H1 (cell line): ENCODE measurements at regions not wholly inside any gene's neighbourhood (a gene's known extent, or its start where the extent isn't known, plus 50 kb on each side); places are given as distances from the start of the nearest gene placed in this dataset.

ENCODE experiments used
- EP300 ChIP-seq, 2 experiments: IDR thresholded peaks; 1 replicate in 1 of 2; 2 replicates in 1 of 2; pipeline ENCODE4 v1.6.1; 2011 to 2012; ENCODE audit warnings: low read depth in 2 of 2, low read length in 2 of 2, mild to moderate bottlenecking in 2 of 2, borderline replicate concordance in 1 of 2, inconsistent platforms in 1 of 2, moderate library complexity in 1 of 2
- JUND ChIP-seq: IDR thresholded peaks from 2 replicates; pipeline ENCODE4 v1.6.1; 2011; ENCODE audit warnings: mild to moderate bottlenecking, improper control_type of control experiment, low read length
- NANOG ChIP-seq: IDR thresholded peaks from 2 replicates; pipeline ENCODE4 v1.6.1; 2011; ENCODE audit warnings: low read length, low read depth, mild to moderate bottlenecking, inconsistent platforms; ENCODE audit not compliant: insufficient read depth, poor library complexity, severe bottlenecking
- RBBP5 ChIP-seq: IDR thresholded peaks from 2 replicates; pipeline ENCODE4 v1.7.1; 2012; ENCODE audit warnings: low read depth, mild to moderate bottlenecking, inconsistent platforms, low read length, moderate library complexity, borderline replicate concordance
- TF ChIP-seq, protein P1 (sequence below), 3 experiments: IDR thresholded peaks; 1 replicate in 2 of 3; 2 replicates in 1 of 3; pipeline versions ENCODE4 v1.5.1 to v1.6.1; 2011; ENCODE audit warnings: low read length in 3 of 3, mild to moderate bottlenecking in 3 of 3, inconsistent platforms in 2 of 3, low read depth in 1 of 3, moderate library complexity in 1 of 3; ENCODE audit not compliant: insufficient read depth in 1 of 3; ENCODE audit errors: control extremely low read depth in 1 of 3

DNA sequence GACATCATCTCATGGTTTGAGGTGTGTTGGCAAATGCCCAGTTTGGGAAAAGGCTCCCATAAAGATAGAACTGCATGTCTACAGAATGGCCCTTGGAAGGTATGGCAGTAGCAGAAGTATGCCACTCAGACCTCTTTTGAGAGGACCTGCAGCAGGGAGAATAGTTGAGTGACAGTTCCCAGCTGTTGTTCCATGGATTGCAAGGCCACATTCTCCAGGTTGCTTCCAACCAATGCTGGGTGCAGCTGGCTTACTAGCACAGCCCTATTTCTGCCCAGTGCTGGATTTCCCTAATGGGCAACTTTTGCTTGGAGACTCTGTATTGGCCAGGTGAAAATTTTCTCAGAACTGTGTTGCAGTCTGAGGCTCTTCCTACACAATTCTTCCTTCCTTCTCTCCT, 266.2 kb downstream of the UTP18 start (continued):
- TF ChIP-seq RBBP5 (no peak), JUND (no peak), EP300 (IDR thresholded peaks at IDR 0.05; ENCODE audit: borderline replicate concordance in 1 of 2, low read depth in 2 of 2, low read length in 2 of 2) (no peak), NANOG (no peak)
- TF ChIP-seq, protein P1, sequence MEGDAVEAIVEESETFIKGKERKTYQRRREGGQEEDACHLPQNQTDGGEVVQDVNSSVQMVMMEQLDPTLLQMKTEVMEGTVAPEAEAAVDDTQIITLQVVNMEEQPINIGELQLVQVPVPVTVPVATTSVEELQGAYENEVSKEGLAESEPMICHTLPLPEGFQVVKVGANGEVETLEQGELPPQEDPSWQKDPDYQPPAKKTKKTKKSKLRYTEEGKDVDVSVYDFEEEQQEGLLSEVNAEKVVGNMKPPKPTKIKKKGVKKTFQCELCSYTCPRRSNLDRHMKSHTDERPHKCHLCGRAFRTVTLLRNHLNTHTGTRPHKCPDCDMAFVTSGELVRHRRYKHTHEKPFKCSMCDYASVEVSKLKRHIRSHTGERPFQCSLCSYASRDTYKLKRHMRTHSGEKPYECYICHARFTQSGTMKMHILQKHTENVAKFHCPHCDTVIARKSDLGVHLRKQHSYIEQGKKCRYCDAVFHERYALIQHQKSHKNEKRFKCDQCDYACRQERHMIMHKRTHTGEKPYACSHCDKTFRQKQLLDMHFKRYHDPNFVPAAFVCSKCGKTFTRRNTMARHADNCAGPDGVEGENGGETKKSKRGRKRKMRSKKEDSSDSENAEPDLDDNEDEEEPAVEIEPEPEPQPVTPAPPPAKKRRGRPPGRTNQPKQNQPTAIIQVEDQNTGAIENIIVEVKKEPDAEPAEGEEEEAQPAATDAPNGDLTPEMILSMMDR (IDR thresholded peaks at IDR 0.05; ENCODE audit: control extremely low read depth in 1 of 3, insufficient read depth in 1 of 3, low read depth in 1 of 3, low read length in 3 of 3), result no peak
- TF ChIP-seq, all 59 proteins: peak for 0
